ENCODE measurements at regions not wholly inside any gene's neighbourhood (a gene's known extent, or its start where the extent isn't known, plus 50 kb on each side); places are given as distances from the start of the nearest gene placed in this dataset.

DNA sequence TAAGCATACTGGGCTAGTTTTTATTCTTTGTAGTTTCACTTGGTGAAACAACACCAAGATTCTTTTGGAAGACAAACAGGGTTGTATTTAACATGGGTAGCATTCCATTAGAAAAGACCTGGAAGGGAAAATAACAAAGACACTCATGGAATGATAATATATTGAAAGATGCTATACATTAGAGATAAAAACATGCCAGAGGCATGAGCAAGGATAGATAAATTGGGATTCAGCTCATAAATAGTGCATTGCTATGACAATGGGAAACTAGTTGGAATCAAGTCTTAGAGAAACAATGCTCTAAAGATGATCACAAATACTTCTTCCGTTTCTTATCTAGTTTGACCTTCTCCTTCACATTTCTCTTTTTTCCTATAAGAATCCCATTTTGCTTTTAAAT lies 677.4 kb downstream of the ZNF385D start:
- BruUV-seq (replicated peaks), result no TSS peak
- H3K4me3 ChIP-seq (ENCODE audit: low read depth in 2 of 2, low read length in 2 of 2), result no peak overlapping the region
- H3K4me1 ChIP-seq (ENCODE audit: control insufficient read depth, insufficient read depth, low read length), result no peaks in the 10 kb centered on the region
- CTCF ChIA-PET, result no interaction called here
- DNase-seq (ENCODE audit: low read depth, low spot score), result no peak
- H3K9me3 ChIP-seq (ENCODE audit: control insufficient read depth, insufficient read depth, low read depth, low read length), result no peaks in the 10 kb centered on the region
- POLR2A ChIA-PET, result no interaction called here
- intact Hi-C loops (cut with micrococcal nuclease; ENCODE audit: unreplicated experiment), result no loop called here
- H3K36me3 ChIP-seq (ENCODE audit: control insufficient read depth, insufficient read depth, low read length), result no peaks in the 10 kb centered on the region
- ATAC-seq, result no peak
- no peaks in the 10 kb centered on the region for H3K27me3 ChIP-seq (ENCODE audit: control insufficient read depth, insufficient read depth, low read length)
- in situ Hi-C loops (cut with HindIII; ENCODE audit: low pct_unique_long_range_greater_than_20kb, low sequenced_read_pairs), result no loop called here
- TF ChIP-seq, protein P1, sequence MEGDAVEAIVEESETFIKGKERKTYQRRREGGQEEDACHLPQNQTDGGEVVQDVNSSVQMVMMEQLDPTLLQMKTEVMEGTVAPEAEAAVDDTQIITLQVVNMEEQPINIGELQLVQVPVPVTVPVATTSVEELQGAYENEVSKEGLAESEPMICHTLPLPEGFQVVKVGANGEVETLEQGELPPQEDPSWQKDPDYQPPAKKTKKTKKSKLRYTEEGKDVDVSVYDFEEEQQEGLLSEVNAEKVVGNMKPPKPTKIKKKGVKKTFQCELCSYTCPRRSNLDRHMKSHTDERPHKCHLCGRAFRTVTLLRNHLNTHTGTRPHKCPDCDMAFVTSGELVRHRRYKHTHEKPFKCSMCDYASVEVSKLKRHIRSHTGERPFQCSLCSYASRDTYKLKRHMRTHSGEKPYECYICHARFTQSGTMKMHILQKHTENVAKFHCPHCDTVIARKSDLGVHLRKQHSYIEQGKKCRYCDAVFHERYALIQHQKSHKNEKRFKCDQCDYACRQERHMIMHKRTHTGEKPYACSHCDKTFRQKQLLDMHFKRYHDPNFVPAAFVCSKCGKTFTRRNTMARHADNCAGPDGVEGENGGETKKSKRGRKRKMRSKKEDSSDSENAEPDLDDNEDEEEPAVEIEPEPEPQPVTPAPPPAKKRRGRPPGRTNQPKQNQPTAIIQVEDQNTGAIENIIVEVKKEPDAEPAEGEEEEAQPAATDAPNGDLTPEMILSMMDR (IDR thresholded peaks at IDR 0.05), result no peak
- H3K27ac ChIP-seq (ENCODE audit: low read length), result no peak overlapping the region

- no TSS peak for BruUV-seq (replicated peaks)
- no peaks in the 10 kb centered on the region for H3K27me3 ChIP-seq (ENCODE audit: control insufficient read depth, insufficient read depth, low read length)
- no peaks in the 10 kb centered on the region for H3K36me3 ChIP-seq (ENCODE audit: control insufficient read depth, insufficient read depth, low read length)
- intact Hi-C loops (cut with micrococcal nuclease; ENCODE audit: unreplicated experiment), result no loop called here
- CTCF ChIA-PET, result no interaction called here
- no peaks in the 10 kb centered on the region for H3K9me3 ChIP-seq (ENCODE audit: control insufficient read depth, insufficient read depth, low read depth, low read length)
- DNase-seq (ENCODE audit: low read depth, low spot score), result no peak
- H3K4me3 ChIP-seq (ENCODE audit: low read depth in 2 of 2, low read length in 2 of 2), result no peak overlapping the region
- TF ChIP-seq SIN3A (IDR thresholded peaks at IDR 0.05; ENCODE audit: borderline replicate concordance, insufficient read depth, low read depth, low read length) (no peak), POLR2AphosphoS5 (IDR thresholded peaks at IDR 0.05; ENCODE audit: low read depth, low read length) (no peak), TCF7L2 (IDR thresholded peaks at IDR 0.05; ENCODE audit: low read depth, low read length) (no peak)
- TF ChIP-seq, protein P1 (IDR thresholded peaks at IDR 0.05), result no peak
- TF ChIP-seq, protein P2, sequence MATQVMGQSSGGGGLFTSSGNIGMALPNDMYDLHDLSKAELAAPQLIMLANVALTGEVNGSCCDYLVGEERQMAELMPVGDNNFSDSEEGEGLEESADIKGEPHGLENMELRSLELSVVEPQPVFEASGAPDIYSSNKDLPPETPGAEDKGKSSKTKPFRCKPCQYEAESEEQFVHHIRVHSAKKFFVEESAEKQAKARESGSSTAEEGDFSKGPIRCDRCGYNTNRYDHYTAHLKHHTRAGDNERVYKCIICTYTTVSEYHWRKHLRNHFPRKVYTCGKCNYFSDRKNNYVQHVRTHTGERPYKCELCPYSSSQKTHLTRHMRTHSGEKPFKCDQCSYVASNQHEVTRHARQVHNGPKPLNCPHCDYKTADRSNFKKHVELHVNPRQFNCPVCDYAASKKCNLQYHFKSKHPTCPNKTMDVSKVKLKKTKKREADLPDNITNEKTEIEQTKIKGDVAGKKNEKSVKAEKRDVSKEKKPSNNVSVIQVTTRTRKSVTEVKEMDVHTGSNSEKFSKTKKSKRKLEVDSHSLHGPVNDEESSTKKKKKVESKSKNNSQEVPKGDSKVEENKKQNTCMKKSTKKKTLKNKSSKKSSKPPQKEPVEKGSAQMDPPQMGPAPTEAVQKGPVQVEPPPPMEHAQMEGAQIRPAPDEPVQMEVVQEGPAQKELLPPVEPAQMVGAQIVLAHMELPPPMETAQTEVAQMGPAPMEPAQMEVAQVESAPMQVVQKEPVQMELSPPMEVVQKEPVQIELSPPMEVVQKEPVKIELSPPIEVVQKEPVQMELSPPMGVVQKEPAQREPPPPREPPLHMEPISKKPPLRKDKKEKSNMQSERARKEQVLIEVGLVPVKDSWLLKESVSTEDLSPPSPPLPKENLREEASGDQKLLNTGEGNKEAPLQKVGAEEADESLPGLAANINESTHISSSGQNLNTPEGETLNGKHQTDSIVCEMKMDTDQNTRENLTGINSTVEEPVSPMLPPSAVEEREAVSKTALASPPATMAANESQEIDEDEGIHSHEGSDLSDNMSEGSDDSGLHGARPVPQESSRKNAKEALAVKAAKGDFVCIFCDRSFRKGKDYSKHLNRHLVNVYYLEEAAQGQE (IDR thresholded peaks at IDR 0.05; ENCODE audit: insufficient read depth in 1 of 2, low read depth in 2 of 2, low read length in 1 of 2), result no peak
- POLR2A ChIA-PET, result no interaction called here
- H3K27ac ChIP-seq (ENCODE audit: low read length), result no peak overlapping the region
- no peaks in the 10 kb centered on the region for H3K4me1 ChIP-seq (ENCODE audit: control insufficient read depth, insufficient read depth, low read length)
- in situ Hi-C loops (cut with HindIII; ENCODE audit: low pct_unique_long_range_greater_than_20kb, low sequenced_read_pairs), result no loop called here
- ATAC-seq, result no peak
Measured at GRCh38 chr3:21067031-21067813, 683.8 kb downstream of the ZNF385D start.

Measured in Panc1 (cell line).